ENCODE measurements at regions not wholly inside any gene's neighbourhood (a gene's known extent, or its start where the extent isn't known, plus 50 kb on each side); places are given as distances from the start of the nearest gene placed in this dataset.

DNA sequence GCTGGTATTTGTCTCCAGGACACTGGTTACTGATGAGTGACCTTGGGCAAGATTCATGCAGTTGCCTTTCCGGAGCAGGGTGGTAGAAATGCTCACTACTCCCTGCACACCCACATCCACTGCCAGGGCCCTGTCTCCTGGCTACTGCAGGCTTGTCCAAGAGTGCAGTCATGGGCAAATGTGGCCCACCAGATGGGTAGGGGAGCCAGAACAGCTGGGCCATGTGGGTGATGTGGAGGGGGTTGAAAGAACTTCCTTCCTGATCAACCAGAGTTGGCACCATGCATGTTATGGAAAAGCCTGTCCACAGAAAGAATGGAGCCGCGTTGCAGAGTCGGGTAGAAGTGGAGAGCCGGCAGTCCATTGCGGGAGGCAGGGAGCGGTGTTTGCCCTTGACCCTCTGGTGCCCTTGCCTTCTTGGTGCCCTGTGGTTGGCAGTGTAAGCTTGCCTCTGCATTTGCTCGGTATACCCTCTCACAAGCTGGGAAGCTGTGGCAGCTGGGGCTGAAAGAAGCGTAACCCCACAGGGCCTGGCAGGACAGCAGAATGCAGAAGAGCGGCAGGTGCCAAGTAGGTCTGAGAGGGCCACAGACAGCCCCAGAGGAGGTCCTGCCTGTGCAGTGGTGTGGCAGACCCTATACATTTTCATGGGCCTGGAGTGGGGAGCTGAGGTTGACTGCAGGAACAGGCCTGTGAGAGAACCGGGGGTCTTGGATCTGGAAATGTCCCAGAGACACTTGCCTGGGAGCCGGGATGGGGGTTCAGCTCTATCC is 253.2 kb downstream of the TFCP2L1 start:
- DNase-seq (ENCODE audit: low read depth) = no peak
- TF ChIP-seq, protein P1, sequence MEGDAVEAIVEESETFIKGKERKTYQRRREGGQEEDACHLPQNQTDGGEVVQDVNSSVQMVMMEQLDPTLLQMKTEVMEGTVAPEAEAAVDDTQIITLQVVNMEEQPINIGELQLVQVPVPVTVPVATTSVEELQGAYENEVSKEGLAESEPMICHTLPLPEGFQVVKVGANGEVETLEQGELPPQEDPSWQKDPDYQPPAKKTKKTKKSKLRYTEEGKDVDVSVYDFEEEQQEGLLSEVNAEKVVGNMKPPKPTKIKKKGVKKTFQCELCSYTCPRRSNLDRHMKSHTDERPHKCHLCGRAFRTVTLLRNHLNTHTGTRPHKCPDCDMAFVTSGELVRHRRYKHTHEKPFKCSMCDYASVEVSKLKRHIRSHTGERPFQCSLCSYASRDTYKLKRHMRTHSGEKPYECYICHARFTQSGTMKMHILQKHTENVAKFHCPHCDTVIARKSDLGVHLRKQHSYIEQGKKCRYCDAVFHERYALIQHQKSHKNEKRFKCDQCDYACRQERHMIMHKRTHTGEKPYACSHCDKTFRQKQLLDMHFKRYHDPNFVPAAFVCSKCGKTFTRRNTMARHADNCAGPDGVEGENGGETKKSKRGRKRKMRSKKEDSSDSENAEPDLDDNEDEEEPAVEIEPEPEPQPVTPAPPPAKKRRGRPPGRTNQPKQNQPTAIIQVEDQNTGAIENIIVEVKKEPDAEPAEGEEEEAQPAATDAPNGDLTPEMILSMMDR (IDR thresholded peaks at IDR 0.05; ENCODE audit: insufficient read depth, low read depth, low read length, missing control alignments) = no peak

DNA sequence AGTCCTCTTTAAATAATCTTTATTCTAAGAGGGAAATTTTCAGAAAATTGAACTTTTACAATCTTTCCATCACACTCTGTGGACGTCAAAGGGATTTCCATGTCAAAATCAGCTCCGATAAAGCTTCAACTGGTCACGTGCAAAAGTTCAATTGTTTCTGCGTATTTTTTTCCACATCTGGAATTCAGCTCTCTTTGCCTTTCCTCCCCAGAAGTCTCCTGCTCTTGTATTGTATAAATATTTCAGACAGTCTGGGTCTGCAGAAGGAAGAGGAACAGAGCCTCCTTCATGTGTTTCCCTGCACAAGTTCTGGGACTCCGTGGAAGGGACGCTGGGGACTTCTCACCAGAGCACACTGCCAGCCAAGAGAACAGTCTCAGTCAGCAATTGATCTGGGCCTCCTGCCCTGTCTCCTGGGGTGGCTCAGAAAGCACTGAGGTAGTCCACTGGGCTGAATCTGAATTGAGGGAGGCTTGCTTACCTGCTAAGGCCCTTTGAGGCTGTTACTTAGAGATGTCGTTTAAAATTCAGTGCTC is 251.5 kb downstream of the TFCP2L1 start:
- no peak for DNase-seq (ENCODE audit: low read depth)
- TF ChIP-seq, protein P1 (IDR thresholded peaks at IDR 0.05; ENCODE audit: insufficient read depth, low read depth, low read length, missing control alignments) = no peak
- H3K4me3 ChIP-seq (ENCODE audit: low read depth, low read length) = no peak overlapping the region

More for the DNA sequence above, 253.2 kb downstream of the TFCP2L1 start:
- H3K4me3 ChIP-seq (ENCODE audit: low read depth, low read length) = no peak overlapping the region

DNA sequence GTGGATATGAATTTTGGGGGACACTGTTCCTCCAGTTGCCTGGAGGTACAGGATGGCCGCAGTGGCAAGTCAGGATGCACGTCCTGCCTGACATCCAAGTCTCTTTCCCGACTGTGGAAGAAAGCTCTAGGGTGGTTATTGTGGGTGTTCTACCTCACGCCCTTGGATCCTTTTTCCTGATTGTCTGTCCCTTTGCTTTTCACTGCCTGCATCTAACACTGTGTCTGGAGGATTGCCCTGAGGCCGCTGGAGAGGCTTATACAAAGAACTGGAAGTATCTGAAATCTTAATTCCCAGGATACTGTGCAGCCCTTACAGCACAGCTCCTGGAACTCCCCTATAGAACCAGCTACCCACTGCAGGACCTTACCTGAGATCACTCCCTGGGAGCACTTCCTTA is 250.5 kb downstream of the TFCP2L1 start:
- DNase-seq (ENCODE audit: low read depth) = no peak
- TF ChIP-seq, protein P1 (IDR thresholded peaks at IDR 0.05; ENCODE audit: insufficient read depth, low read depth, low read length, missing control alignments) = no peak
- no peak overlapping the region for H3K4me3 ChIP-seq (ENCODE audit: low read depth, low read length)

DNA sequence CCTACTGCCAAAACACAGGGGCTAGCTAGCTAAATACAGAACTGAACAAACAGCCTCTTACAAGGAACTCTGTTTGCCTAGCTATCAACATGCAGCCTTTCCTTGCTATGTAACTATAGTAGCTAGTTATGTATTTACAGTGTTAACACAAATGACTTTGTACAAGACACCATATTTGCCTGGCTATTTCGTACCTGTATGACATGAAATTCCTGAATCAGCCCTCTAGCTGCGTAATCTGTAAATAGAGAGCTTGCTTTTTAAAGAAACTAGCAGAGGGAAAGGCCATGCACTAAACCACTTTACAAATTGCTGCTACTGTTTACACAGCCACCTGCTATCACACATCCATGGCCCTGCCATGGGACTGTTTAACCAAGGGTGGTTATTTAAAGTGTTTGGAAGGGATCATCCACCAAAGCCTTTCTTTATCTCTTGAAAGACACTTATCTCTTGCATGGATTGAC is 248.7 kb downstream of the TFCP2L1 start:
- H3K4me3 ChIP-seq (ENCODE audit: low read depth, low read length) = no peak overlapping the region
- no peak for DNase-seq (ENCODE audit: low read depth)
- TF ChIP-seq, protein P1 (IDR thresholded peaks at IDR 0.05; ENCODE audit: insufficient read depth, low read depth, low read length, missing control alignments) = no peak

DNA sequence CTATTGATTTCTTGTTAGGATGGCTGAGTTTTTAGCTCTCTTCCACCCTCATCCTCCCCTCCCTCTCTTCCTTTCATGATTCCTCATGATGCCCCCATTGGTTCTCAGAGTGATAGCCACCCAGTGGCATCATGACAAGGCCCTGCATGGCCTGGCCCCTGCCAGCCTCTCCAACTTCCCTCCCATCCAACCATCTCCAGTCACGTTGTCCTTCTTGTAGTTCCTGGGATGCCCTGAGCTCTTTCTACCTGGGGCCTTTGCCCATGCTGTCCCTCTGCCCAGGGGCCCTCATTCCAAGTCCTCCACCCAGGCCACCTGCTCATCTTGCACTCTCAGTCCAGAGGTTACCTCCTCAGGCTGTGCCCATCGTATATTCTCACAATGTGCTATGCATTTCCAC is 247.5 kb downstream of the TFCP2L1 start:
- no peak overlapping the region for H3K4me3 ChIP-seq (ENCODE audit: low read depth, low read length)
- TF ChIP-seq, protein P1 (IDR thresholded peaks at IDR 0.05; ENCODE audit: insufficient read depth, low read depth, low read length, missing control alignments) = no peak
- DNase-seq (ENCODE audit: low read depth) = no peak

DNA sequence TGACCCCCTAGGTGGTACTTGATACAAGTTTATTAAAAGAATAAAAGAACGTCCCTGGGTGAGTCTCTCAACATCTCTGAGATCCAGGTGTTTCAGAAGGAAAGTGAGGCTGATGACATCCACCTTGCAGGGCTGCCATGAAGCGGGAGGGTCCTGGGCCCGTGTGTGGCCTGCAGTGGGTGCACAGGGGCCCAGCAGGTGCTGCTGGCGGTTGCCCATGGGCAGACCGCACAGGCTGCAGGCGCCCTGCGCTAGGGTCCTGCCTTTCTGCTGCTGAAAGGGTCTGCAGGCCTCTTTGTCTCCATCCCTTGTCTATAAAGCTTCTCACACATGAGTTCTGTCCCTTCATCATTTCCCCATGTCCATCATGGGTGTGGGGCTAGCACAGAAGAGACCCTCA is 247.0 kb downstream of the TFCP2L1 start:
- TF ChIP-seq, protein P1 (IDR thresholded peaks at IDR 0.05; ENCODE audit: insufficient read depth, low read depth, low read length, missing control alignments) = no peak
- H3K4me3 ChIP-seq (ENCODE audit: low read depth, low read length) = no peak overlapping the region

More for the DNA sequence above, 247.0 kb downstream of the TFCP2L1 start:
- no peak for DNase-seq (ENCODE audit: low read depth)
